HepG2 (cell line): ENCODE measurements at regions not wholly inside any gene's neighbourhood (a gene's known extent, or its start where the extent isn't known, plus 50 kb on each side); places are given as distances from the start of the nearest gene placed in this dataset.

ENCODE experiments used
- DR1 ChIP-seq: sonication (generic); formaldehyde crosslinking; IDR thresholded peaks from 2 replicates; pipeline ENCODE4 v1.8.0; 2021; ENCODE audit warnings: mild to moderate bottlenecking, missing genetic modification reagents, inconsistent platforms
- EP300 ChIP-seq, 3 experiments: sonication (generic) in 1 of 3; formaldehyde crosslinking in 1 of 3; IDR thresholded peaks; 2 replicates each; pipeline versions ENCODE4 v1.5.1 to v1.6.1; 2011 to 2020; ENCODE audit warnings: low read depth in 2 of 3, low read length in 2 of 3, borderline replicate concordance in 1 of 3, improper control_type of control experiment in 1 of 3, mild to moderate bottlenecking in 1 of 3, missing genetic modification reagents in 1 of 3, moderate library complexity in 1 of 3
- HMG20A ChIP-seq: IDR thresholded peaks from 2 replicates; pipeline ENCODE4 v1.6.1; 2016; ENCODE audit warnings: borderline replicate concordance
- ISL2 ChIP-seq: sonication (generic); formaldehyde crosslinking; IDR thresholded peaks from 2 replicates; pipeline ENCODE4 v1.5.0; 2020; ENCODE audit warnings: missing genetic modification reagents
- MIXL1 ChIP-seq: IDR thresholded peaks from 2 replicates; pipeline ENCODE4 v1.6.1; 2016
- MYC ChIP-seq: sonication (generic); formaldehyde crosslinking; IDR thresholded peaks from 2 replicates; pipeline ENCODE4 v1.9.0; 2021; ENCODE audit warnings: missing genetic modification reagents, borderline replicate concordance
- ONECUT2 ChIP-seq: sonication (generic); formaldehyde crosslinking; IDR thresholded peaks from 2 replicates; pipeline ENCODE4 v1.4.0; 2020; ENCODE audit warnings: missing genetic modification reagents
- PPARG ChIP-seq: conservative IDR thresholded peaks from 2 replicates; pipeline ENCODE4 v1.6.1; 2016; ENCODE audit warnings: missing biosample characterization, missing genetic modification reagents
- RFXAP ChIP-seq: sonication (generic); formaldehyde crosslinking; IDR thresholded peaks from 2 replicates; pipeline ENCODE4 v1.4.0; 2020; ENCODE audit warnings: missing genetic modification reagents, borderline replicate concordance
- TCF7 ChIP-seq: sonication (generic); IDR thresholded peaks from 2 replicates; pipeline ENCODE4 v1.6.1; 2016; ENCODE audit warnings: antibody characterized with exemption, low read depth
- ZFP36L2 ChIP-seq: sonication (generic); formaldehyde crosslinking; IDR thresholded peaks from 2 replicates; pipeline ENCODE4 v1.4.0; 2020; ENCODE audit warnings: missing genetic modification reagents
- ZMYM4 ChIP-seq: sonication (generic); formaldehyde crosslinking; IDR thresholded peaks from 2 replicates; pipeline ENCODE4 v1.8.1; 2023; ENCODE audit warnings: mild to moderate bottlenecking, missing genetic modification reagents
- ZNF75D ChIP-seq: sonication (generic); formaldehyde crosslinking; IDR thresholded peaks from 2 replicates; pipeline ENCODE4 v1.8.1; 2023; ENCODE audit warnings: missing genetic modification reagents, mild to moderate bottlenecking, borderline replicate concordance
- TF ChIP-seq, protein P1 (sequence below): sonication (generic); formaldehyde crosslinking; IDR thresholded peaks from 2 replicates; pipeline ENCODE4 v1.4.0; 2020; ENCODE audit warnings: mild to moderate bottlenecking, missing genetic modification reagents
- TF ChIP-seq, protein P2 (sequence below), 2 experiments: sonication (generic) in 1 of 2; formaldehyde crosslinking in 1 of 2; IDR thresholded peaks; 2 replicates each; pipeline versions ENCODE4 v1.4.0 to v1.6.1; 2016 to 2020; ENCODE audit warnings: borderline replicate concordance in 1 of 2, low read depth in 1 of 2, mild to moderate bottlenecking in 1 of 2, missing genetic modification reagents in 1 of 2
- TF ChIP-seq, protein P3 (sequence below): sonication (generic); formaldehyde crosslinking; IDR thresholded peaks from 2 replicates; pipeline ENCODE4 v1.4.0; 2020; ENCODE audit warnings: missing genetic modification reagents, borderline replicate concordance
- TF ChIP-seq, protein P4 (sequence below): sonication (generic); formaldehyde crosslinking; IDR thresholded peaks from 2 replicates; pipeline ENCODE4 v1.8.0; 2022; ENCODE audit warnings: mild to moderate bottlenecking, missing genetic modification reagents
- TF ChIP-seq, protein P5 (sequence below): sonication (generic); formaldehyde crosslinking; IDR thresholded peaks from 2 replicates; pipeline ENCODE4 v1.8.0; 2022; ENCODE audit warnings: mild to moderate bottlenecking, missing genetic modification reagents, moderate library complexity
- TF ChIP-seq, protein P6 (sequence below): IDR thresholded peaks from 2 replicates; pipeline ENCODE4 v1.6.1; 2018; ENCODE audit warnings: missing genetic modification reagents, mild to moderate bottlenecking, missing compliant biosample characterization

DNA sequence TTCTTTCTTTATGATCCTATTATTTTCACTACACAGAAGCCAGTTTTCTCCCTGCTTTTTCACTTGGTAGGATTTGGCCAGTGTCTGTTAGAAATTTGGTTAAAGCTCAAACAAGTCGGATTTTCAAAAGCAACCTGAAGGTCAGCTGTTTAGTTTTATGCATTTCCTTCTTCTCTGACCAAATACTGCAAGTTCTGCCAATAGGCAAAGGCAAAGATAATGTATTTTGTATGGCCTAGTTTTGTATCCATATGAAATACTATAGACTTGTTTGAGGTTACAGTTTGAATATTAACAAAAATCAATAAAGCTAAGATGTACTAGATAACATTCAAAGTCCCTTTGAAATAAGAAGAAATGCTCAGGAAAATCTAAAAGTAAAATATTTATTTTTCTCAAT, 439.4 kb downstream of the TRIML1 start (continued):
- TF ChIP-seq, protein P1, sequence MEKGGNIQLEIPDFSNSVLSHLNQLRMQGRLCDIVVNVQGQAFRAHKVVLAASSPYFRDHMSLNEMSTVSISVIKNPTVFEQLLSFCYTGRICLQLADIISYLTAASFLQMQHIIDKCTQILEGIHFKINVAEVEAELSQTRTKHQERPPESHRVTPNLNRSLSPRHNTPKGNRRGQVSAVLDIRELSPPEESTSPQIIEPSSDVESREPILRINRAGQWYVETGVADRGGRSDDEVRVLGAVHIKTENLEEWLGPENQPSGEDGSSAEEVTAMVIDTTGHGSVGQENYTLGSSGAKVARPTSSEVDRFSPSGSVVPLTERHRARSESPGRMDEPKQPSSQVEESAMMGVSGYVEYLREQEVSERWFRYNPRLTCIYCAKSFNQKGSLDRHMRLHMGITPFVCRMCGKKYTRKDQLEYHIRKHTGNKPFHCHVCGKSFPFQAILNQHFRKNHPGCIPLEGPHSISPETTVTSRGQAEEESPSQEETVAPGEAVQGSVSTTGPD (CRISPR knock-in tag) = peak; percentile 95
- TF ChIP-seq, protein P2, sequence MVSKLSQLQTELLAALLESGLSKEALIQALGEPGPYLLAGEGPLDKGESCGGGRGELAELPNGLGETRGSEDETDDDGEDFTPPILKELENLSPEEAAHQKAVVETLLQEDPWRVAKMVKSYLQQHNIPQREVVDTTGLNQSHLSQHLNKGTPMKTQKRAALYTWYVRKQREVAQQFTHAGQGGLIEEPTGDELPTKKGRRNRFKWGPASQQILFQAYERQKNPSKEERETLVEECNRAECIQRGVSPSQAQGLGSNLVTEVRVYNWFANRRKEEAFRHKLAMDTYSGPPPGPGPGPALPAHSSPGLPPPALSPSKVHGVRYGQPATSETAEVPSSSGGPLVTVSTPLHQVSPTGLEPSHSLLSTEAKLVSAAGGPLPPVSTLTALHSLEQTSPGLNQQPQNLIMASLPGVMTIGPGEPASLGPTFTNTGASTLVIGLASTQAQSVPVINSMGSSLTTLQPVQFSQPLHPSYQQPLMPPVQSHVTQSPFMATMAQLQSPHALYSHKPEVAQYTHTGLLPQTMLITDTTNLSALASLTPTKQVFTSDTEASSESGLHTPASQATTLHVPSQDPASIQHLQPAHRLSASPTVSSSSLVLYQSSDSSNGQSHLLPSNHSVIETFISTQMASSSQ (IDR thresholded peaks at IDR 0.05; ENCODE audit: low read depth) = peak; percentile 49; the same call in 1 of the 2 replicates
- TF ChIP-seq, protein P2 (CRISPR knock-in tag; IDR thresholded peaks at IDR 0.05; ENCODE audit: borderline replicate concordance) = peak; percentile 60; the same call in 1 of the 2 replicates
- TF ChIP-seq ZNF75D (CRISPR knock-in tag) (no peak), TCF7 (0 out of 2 replicates have a peak, but pooled peaks have one; percentile 12), MIXL1 (0 out of 2 replicates have a peak, but pooled peaks have one; percentile 24), PPARG (CRISPR knock-in tag) (0 out of 2 replicates have a peak, but pooled peaks have one; percentile 22), RFXAP (CRISPR knock-in tag) (no peak), ISL2 (peak; percentile 63; the same call in 1 of the 2 replicates), EP300 (IDR thresholded peaks at IDR 0.05; ENCODE audit: low read depth in 2 of 2, low read length in 2 of 2) (peak in 1 of 2 experiments; percentile 15; a peak in 1 of 4 replicates), EP300 (CRISPR knock-in tag; IDR thresholded peaks at IDR 0.05; ENCODE audit: borderline replicate concordance) (no peak), DR1 (no peak), ONECUT2 (CRISPR knock-in tag) (peak; percentile 86), ZMYM4 (CRISPR knock-in tag) (peak; percentile 14; the same call in 1 of the 2 replicates), HMG20A (0 out of 2 replicates have a peak, but pooled peaks have one; percentile 25), ZFP36L2 (no peak), MYC (CRISPR knock-in tag) (no peak)
- TF ChIP-seq, protein P3, sequence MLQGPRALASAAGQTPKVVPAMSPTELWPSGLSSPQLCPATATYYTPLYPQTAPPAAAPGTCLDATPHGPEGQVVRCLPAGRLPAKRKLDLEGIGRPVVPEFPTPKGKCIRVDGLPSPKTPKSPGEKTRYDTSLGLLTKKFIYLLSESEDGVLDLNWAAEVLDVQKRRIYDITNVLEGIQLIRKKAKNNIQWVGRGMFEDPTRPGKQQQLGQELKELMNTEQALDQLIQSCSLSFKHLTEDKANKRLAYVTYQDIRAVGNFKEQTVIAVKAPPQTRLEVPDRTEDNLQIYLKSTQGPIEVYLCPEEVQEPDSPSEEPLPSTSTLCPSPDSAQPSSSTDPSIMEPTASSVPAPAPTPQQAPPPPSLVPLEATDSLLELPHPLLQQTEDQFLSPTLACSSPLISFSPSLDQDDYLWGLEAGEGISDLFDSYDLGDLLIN (CRISPR knock-in tag) = no peak
- TF ChIP-seq, protein P4, sequence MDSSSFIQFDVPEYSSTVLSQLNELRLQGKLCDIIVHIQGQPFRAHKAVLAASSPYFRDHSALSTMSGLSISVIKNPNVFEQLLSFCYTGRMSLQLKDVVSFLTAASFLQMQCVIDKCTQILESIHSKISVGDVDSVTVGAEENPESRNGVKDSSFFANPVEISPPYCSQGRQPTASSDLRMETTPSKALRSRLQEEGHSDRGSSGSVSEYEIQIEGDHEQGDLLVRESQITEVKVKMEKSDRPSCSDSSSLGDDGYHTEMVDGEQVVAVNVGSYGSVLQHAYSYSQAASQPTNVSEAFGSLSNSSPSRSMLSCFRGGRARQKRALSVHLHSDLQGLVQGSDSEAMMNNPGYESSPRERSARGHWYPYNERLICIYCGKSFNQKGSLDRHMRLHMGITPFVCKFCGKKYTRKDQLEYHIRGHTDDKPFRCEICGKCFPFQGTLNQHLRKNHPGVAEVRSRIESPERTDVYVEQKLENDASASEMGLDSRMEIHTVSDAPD (CRISPR knock-in tag) = peak; percentile 95
- TF ChIP-seq, protein P5, sequence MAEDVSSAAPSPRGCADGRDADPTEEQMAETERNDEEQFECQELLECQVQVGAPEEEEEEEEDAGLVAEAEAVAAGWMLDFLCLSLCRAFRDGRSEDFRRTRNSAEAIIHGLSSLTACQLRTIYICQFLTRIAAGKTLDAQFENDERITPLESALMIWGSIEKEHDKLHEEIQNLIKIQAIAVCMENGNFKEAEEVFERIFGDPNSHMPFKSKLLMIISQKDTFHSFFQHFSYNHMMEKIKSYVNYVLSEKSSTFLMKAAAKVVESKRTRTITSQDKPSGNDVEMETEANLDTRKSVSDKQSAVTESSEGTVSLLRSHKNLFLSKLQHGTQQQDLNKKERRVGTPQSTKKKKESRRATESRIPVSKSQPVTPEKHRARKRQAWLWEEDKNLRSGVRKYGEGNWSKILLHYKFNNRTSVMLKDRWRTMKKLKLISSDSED (CRISPR knock-in tag) = no peak
- TF ChIP-seq, protein P6, sequence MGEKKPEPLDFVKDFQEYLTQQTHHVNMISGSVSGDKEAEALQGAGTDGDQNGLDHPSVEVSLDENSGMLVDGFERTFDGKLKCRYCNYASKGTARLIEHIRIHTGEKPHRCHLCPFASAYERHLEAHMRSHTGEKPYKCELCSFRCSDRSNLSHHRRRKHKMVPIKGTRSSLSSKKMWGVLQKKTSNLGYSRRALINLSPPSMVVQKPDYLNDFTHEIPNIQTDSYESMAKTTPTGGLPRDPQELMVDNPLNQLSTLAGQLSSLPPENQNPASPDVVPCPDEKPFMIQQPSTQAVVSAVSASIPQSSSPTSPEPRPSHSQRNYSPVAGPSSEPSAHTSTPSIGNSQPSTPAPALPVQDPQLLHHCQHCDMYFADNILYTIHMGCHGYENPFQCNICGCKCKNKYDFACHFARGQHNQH = no peak
